SW480 (cell line): ENCODE measurements at regions not wholly inside any gene's neighbourhood (a gene's known extent, or its start where the extent isn't known, plus 50 kb on each side); places are given as distances from the start of the nearest gene placed in this dataset.

Experiments used
- DNase-seq: peaks from one replicate; pipeline ENCODE4 v3.0.0-alpha.2; 2016; ENCODE audit warnings: low spot score

DNA sequence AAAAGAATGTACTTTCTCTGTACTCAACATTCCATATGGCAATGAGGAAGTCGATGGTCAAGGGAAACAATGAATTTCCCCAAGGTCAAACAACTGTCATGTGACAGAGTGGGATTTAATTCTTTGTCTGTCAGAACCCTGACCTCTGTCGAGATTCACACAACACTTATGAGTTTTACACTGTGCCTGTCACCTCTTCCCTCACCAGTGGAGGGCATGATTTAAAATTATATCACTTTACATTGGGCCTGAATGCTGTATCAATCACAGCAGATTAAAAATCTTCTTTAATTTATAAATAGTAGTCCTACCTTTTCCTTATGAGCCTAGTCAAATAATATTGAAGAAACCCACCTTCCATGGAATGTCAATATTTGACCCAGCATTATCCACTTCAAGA is 276.7 kb downstream of the CDH10 start:
- no peak for DNase-seq

DNA sequence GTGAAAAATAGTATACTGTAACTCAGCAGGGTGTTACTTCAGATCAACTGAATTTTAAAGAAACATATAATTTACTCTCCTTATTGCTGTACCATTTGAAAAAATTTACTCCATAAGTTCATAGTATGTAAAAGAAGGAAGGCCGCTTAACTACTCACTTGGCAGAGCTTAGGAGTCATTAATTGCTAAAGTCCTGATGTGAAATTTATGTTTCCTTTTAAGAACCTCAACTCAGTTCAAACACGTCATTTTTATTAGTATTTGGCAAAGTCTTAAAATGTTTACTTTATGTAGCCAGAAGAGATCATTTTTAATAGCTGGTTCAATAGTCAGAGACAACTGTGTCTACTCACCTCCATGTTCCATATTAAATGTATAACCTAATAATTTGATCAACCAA is 268.6 kb downstream of the CDH10 start:
- DNase-seq = no peak

DNA sequence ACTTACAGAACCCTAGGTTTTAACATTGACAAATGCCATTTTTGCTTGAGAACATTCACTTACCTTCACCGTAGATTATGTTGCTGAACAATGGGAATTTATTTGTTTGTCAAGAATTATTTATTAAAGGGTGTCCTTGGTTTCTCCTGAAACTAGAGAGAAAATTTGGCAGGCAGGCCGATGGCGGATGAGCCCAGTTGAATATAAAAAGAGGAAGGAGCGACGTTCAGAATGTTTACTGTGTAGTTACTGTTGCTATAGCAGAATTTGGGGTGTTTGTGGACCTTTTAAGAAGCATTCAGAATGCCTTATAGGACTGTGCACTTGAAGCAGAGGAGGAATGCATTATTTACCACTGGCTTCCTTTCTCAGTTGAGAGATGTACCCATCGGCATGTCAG is 268.2 kb downstream of the CDH10 start:
- no peak for DNase-seq

DNA sequence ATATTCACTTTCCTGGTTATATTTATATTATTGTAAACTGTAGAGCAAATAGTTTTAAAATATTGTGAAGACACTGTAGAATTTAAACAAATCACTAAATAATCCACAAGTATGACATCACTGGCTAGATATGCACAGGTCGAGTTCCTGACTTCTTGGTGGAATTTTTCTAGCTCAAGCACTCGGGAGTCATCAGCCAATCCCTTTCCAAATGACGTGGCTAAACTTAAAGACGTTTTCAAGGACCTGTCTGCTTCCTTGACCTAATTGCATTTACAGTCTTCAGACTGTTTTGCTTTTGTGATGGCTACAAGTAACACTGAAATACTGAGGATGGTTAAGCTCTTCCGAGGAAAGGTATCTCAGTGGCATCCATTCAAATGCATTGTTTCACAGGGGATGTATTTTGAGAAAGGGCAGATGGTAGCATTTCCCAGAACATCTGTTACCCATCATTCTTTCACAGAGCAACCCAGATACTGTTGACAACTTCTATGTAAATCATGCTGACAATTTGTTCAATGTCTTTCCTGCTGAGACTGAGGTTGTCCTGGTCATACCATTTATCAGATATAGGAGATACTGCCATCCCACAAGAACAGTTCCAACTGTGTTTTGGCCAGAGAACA is 262.8 kb downstream of the CDH10 start:
- no peak for DNase-seq

DNA sequence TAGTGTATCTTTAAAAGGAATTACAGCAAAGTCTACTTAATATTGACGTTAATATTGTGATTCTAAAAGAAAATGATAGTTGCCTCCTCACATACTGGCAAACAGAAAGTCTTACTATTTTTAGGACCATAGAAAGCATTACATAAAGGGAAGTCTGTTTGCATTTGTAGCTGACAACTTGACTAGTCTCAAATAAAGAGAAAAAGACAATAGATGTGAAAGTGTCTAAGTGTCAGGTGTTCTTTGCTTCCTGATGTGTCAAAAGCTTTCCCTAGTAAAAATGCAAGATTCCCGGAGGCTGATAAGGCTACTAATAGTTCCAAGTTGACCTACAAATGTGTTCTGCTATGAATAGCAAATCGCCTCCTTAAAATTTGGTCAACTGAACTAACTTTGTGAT is 259.7 kb downstream of the CDH10 start:
- no peak for DNase-seq

DNA sequence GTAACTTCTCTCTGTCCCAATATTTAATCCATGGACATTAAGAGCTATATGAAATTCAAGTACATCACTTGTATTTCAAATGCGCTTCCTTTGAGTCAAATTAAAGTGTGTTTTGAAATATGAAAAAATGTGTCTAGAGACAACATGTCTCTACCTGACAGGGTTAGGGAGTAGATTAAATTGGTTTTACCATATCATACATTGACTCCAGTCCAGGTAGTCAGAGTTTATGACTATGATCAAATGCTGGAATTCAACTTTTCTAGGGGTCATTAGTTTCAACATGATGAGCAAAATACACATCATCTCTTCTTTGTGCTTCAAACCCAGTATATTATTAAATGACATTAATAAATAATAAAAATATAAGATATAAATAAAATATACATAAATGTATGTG is 259.2 kb downstream of the CDH10 start:
- no peak for DNase-seq

GRCh38 chr5:24388448-24388847 is 256.3 kb downstream of the CDH10 start:
- no peak for DNase-seq

GRCh38 chr5:24389968-24390367 is 254.8 kb downstream of the CDH10 start:
- DNase-seq = peak; percentile 82

GRCh38 chr5:24391816-24392215 is 253.0 kb downstream of the CDH10 start:
- DNase-seq = no peak

DNA sequence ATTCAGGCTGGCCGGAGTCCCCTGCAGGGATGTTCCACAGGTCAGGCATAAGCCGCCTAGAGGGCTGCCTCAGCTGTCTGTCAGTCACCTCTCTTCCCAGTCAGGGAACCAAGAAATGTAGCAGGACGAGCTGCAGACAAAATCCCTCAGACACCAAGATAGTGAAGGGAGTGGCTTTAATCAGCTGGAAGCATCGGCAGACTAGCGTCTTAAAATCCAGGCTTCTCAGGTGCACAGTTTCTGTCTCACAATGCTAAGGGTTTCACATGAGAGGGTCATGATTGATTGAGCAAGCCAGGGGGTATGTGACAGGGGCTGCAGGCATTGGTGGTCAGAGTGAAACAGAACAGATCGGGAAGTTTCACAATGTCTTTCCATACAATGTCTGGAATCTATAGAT is 247.2 kb downstream of the CDH10 start:
- DNase-seq = no peak

- DNase-seq = no peak
These were observed 243.0 kb downstream of the CDH10 start for GRCh38 chr5:24401773-24402172.

DNA sequence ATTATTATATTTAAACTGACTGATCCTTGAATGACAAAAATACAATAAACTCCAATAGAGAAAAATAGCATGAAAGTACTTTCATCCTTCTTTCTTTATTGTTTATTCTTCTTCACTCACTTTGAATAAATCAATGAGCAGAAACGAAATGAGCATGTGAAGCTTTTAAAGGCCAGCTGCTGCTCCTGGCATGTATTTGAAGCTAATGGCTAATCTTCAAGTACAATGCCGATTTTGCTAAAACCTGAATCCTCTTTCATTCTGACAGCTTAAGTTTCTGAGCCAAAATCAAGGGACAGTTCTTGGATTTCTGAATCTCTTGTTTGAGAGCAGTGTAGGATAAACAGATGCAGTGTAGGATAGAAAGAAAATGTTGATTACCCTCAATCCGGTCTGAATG is 237.3 kb downstream of the CDH10 start:
- DNase-seq = no peak

- DNase-seq = no peak
These were observed 216.4 kb downstream of the CDH10 start for GRCh38 chr5:24428345-24428744.

GRCh38 chr5:24433555-24433954 is 211.2 kb downstream of the CDH10 start:
- no peak for DNase-seq
